ENCODE measurements at regions not wholly inside any gene's neighbourhood (a gene's known extent, or its start where the extent isn't known, plus 50 kb on each side); places are given as distances from the start of the nearest gene placed in this dataset.

GRCh38 chr2:12177455-12178288, 431.2 kb downstream of the LPIN1 start:
- Histone ChIP-seq H3K4me1 (ENCODE audit: control insufficient read depth in 1 of 2, insufficient read depth in 2 of 2, low read length in 2 of 2) (peaks cover 11 to 12% of the 10 kb centered on the region in 2 experiments; a peak in 3 of 4 replicates), H3K9ac (ENCODE audit: low read length) (no peak overlapping the region), H3K27me3 (ENCODE audit: insufficient read depth, low read length) (no peaks in the 10 kb centered on the region), H3K79me2 (ENCODE audit: insufficient read depth, low read length) (no peaks in the 10 kb centered on the region), H2AFZ (ENCODE audit: low read depth, low read length, poor library complexity, severe bottlenecking) (no peak overlapping the region), H3K9me3 (ENCODE audit: control insufficient read depth in 1 of 2, insufficient read depth in 1 of 2, low read depth in 1 of 2, low read length in 2 of 2) (no peaks in the 10 kb centered on the region), H3K9me2 (ENCODE audit: insufficient read depth) (no peaks in the 10 kb centered on the region), H3K4me2 (ENCODE audit: low read length) (no peak overlapping the region; the same call in 1 of the 2 replicates), H4K20me1 (ENCODE audit: insufficient read depth) (no peaks in the 10 kb centered on the region), H3K27ac (ENCODE audit: low read depth, low read length) (no peak overlapping the region), H3K4me3 (replicated peaks in 1 of 2; ENCODE audit: low read depth in 1 of 2, low read length in 2 of 2) (no peak overlapping the region), H3K36me3 (ENCODE audit: control insufficient read depth in 1 of 2, insufficient read depth in 2 of 2, low read length in 2 of 2) (no peaks in the 10 kb centered on the region)
- ChIA-PET CTCF (no interaction called here), RAD21 (ENCODE audit: low non-redundant PET in 1 of 2, low total read pairs in 2 of 2, uncharacterized antibody in 2 of 2, unreplicated experiment in 2 of 2) (interaction anchor here in 1 of 2 experiments (0.6 kb wide), 1 partner anchor 538 kb away, joined by 4 read pairs; no protein-coding TSS in a partner anchor), POLR2A (no interaction called here)
- intact Hi-C loops (cut with micrococcal nuclease) = loop anchor here (10.0 kb wide), 2 partner anchors 343 to 537 kb away; partner anchors contain the start of gene TRIB2
- BruUV-seq (replicated peaks) = no TSS peak
- no peak for DNase-seq (ENCODE audit: low read depth, low spot score)
- TF ChIP-seq CBX3 (IDR thresholded peaks at IDR 0.05; ENCODE audit: low read depth) (no peak), ZNF274 (IDR thresholded peaks at IDR 0.05; ENCODE audit: low read depth, low read length) (no peak), ZBTB33 (IDR thresholded peaks at IDR 0.05; ENCODE audit: extremely low read depth, insufficient replicate concordance, low read length) (no peak), ELF1 (IDR thresholded peaks at IDR 0.05; ENCODE audit: borderline replicate concordance, low read depth) (no peak)
- ATAC-seq = no peak
